K562 (cell line): ENCODE measurements at regions not wholly inside any gene's neighbourhood (a gene's known extent, or its start where the extent isn't known, plus 50 kb on each side); places are given as distances from the start of the nearest gene placed in this dataset.

ENCODE experiments used
- ATAC-seq: fragments of 200-7000 bp; cut with Tn5 transposase; 3 replicates; pipeline ENCODE4 v1.9.1; 2020; ENCODE audit warnings: moderate library complexity
- BruUV-seq: library from RNA; stranded (reverse); fragments of 400-500 nt; replicated peaks from 2 replicates; lab custom pipeline; 2021; lab: Mats Ljungman, UMichigan
- CTCF ChIA-PET: fragments of 300-600 bp; formaldehyde crosslinking; extraction: SDS; loops from one replicate; lab custom pipeline; 2021; ENCODE audit warnings: low intra/inter-chr PET ratio; lab: Yijun Ruan, JAX
- POLR2A ChIA-PET: fragments of 300-600, 350-650 bp; sonication (Branson Sonifier 250); formaldehyde crosslinking; extraction: SDS; loops from one replicate; lab custom pipeline; 2021; ENCODE audit warnings: antibody characterized with exemption, inconsistent platforms; lab: Yijun Ruan, JAX
- DNase-seq, 4 experiments: peaks; one replicate each; pipeline versions ENCODE4 v3.0.0 to v3.0.0-alpha.2; 2011 to 2018; ENCODE audit warnings: low spot score in 3 of 4, mixed read lengths in 3 of 4; ENCODE audit errors: extremely low read depth in 1 of 4
- FAIRE-seq: peaks from 2 replicates; lab custom pipeline; 2011; peaks lifted over from hg19 to GRCh38; lab: Jason Lieb, UNC
- H2AFZ ChIP-seq: 2 replicates; pipeline ENCODE4 v1.6.0; 2011; ENCODE audit warnings: low read depth, low read length, control low read depth, inconsistent platforms
- H3K27ac ChIP-seq: fragments of 200-600 bp; 3 replicates; pipeline ENCODE4 v1.8.0; 2011; ENCODE audit warnings: low read depth, mild to moderate bottlenecking, control low read depth, inconsistent platforms, low read length, moderate library complexity, mixed read lengths; ENCODE audit errors: extremely low read depth
- H3K27me3 ChIP-seq, 2 experiments: fragments of 300-600 bp in 1 of 2; 2 replicates in 1 of 2; 3 replicates in 1 of 2; pipeline versions ENCODE4 v1.6.0 to v1.8.0; 2011; ENCODE audit warnings: inconsistent platforms in 2 of 2, low read length in 2 of 2, mild to moderate bottlenecking in 1 of 2, mixed read lengths in 1 of 2, moderate library complexity in 1 of 2; ENCODE audit not compliant: control insufficient read depth in 2 of 2, insufficient read depth in 2 of 2
- H3K36me3 ChIP-seq: fragments of 300-600 bp; 3 replicates; pipeline ENCODE4 v1.8.0; 2011; ENCODE audit warnings: mild to moderate bottlenecking, low read length, inconsistent platforms; ENCODE audit not compliant: control insufficient read depth, insufficient read depth
- H3K4me1 ChIP-seq, 2 experiments: fragments of 200-600 bp in 1 of 2; replicated peaks in 1 of 2; 2 replicates in 1 of 2; 3 replicates in 1 of 2; pipeline versions ENCODE4 v1.5.1 to v1.8.0; 2011; ENCODE audit warnings: inconsistent platforms in 2 of 2, low read length in 2 of 2, mild to moderate bottlenecking in 1 of 2, mixed read lengths in 1 of 2, moderate library complexity in 1 of 2; ENCODE audit not compliant: control insufficient read depth in 2 of 2, insufficient read depth in 2 of 2
- H3K4me2 ChIP-seq: 2 replicates; pipeline ENCODE4 v1.6.1; 2011; ENCODE audit warnings: low read length, control low read depth, inconsistent platforms, mixed read lengths; ENCODE audit not compliant: insufficient read depth
- H3K4me3 ChIP-seq: fragments of 200-600 bp; sonication (generic), shearing (Covaris generic); 2 replicates; pipeline ENCODE4 v1.5.1; 2016; ENCODE audit warnings: control low read depth, inconsistent platforms
- H3K79me2 ChIP-seq: fragments of 200-600 bp; 3 replicates; pipeline ENCODE4 v1.8.0; 2011; ENCODE audit warnings: low read length, inconsistent platforms; ENCODE audit not compliant: control insufficient read depth, insufficient read depth
- H3K9ac ChIP-seq, 2 experiments: 2 replicates each; pipeline versions ENCODE4 v1.6.0 to v1.6.1; 2011; ENCODE audit warnings: low read depth in 2 of 2, low read length in 2 of 2, control low read depth in 1 of 2, inconsistent platforms in 1 of 2, mild to moderate bottlenecking in 1 of 2, mixed read lengths in 1 of 2; ENCODE audit not compliant: insufficient read depth in 1 of 2
- H3K9me1 ChIP-seq: one replicate; pipeline ENCODE4 v1.6.0; 2011; ENCODE audit warnings: inconsistent platforms, mild to moderate bottlenecking, low read length, moderate library complexity; ENCODE audit not compliant: control insufficient read depth, insufficient read depth
- H3K9me3 ChIP-seq: replicated peaks from 2 replicates; pipeline ENCODE4 v1.5.1; 2011; ENCODE audit warnings: low read depth, low read length, inconsistent platforms; ENCODE audit not compliant: control insufficient read depth, insufficient read depth
- H4K20me1 ChIP-seq: replicated peaks from 2 replicates; pipeline ENCODE4 v1.6.1; 2011; ENCODE audit warnings: low read length, inconsistent platforms, mixed read lengths; ENCODE audit not compliant: control insufficient read depth, insufficient read depth
- CHD1 ChIP-seq: fragments of 200-600 bp; sonication (generic); IDR thresholded peaks from one replicate; pipeline ENCODE4 v1.6.1; 2012; ENCODE audit warnings: mild to moderate bottlenecking, moderate library complexity, low read length, inconsistent platforms
- NR2C1 ChIP-seq, 2 experiments: fragments of 450-650 bp; IDR thresholded peaks; 2 replicates each; pipeline ENCODE4 v1.6.1; 2017; ENCODE audit warnings: mild to moderate bottlenecking in 2 of 2, antibody characterized with exemption in 1 of 2, inconsistent platforms in 1 of 2, missing compliant biosample characterization in 1 of 2, missing genetic modification characterization in 1 of 2
- NR2C2 ChIP-seq, 2 experiments: fragments of 200-800 bp in 1 of 2; sonication (Bioruptor generic) in 1 of 2; sonication (generic) in 1 of 2; formaldehyde crosslinking in 1 of 2; IDR thresholded peaks; 2 replicates each; pipeline versions ENCODE4 v1.6.1 to v1.8.0; 2016 to 2022; ENCODE audit warnings: mild to moderate bottlenecking in 1 of 2, missing compliant biosample characterization in 1 of 2, missing genetic modification characterization in 1 of 2, missing genetic modification reagents in 1 of 2
- SIX5 ChIP-seq, 2 experiments: IDR thresholded peaks; 2 replicates each; pipeline ENCODE4 v1.6.1; 2011; ENCODE audit warnings: low read length in 2 of 2, borderline replicate concordance in 1 of 2, low read depth in 1 of 2, mild to moderate bottlenecking in 1 of 2, moderate library complexity in 1 of 2; ENCODE audit not compliant: insufficient read depth in 1 of 2
- XRCC4 ChIP-seq: IDR thresholded peaks from one replicate; pipeline ENCODE4 v1.6.1; 2011; ENCODE audit not compliant: insufficient read depth, insufficient read length; ENCODE audit errors: extremely low read depth
- ZNF224 ChIP-seq: sonication (generic); formaldehyde crosslinking; IDR thresholded peaks from 2 replicates; pipeline ENCODE4 v1.8.0; 2022; ENCODE audit warnings: mild to moderate bottlenecking, missing genetic modification reagents
- WGBS: fragments of 100-300 bp; shearing (Covaris generic); methylation state at CpG from one replicate; pipeline ENCODE4 v1.1.6; 2016; ENCODE audit warnings: low coverage, mixed read lengths; ENCODE audit not compliant: insufficient coverage; ENCODE audit errors: missing lambda C conversion rate; 5-methylcytosine and 5-hydroxymethylcytosine counted together
- in situ Hi-C: fragments of 300-500 bp; cut with MboI; formaldehyde crosslinking; loops from 4 replicates; pipeline ENCODE4 v1.15.0; 2018; ENCODE audit warnings: inconsistent platforms, mixed read lengths
- intact Hi-C: fragments of 100-400 bp; cut with micrococcal nuclease; formaldehyde crosslinking; loops from 2 replicates; pipeline ENCODE4 v1.14.2; 2022

DNA sequence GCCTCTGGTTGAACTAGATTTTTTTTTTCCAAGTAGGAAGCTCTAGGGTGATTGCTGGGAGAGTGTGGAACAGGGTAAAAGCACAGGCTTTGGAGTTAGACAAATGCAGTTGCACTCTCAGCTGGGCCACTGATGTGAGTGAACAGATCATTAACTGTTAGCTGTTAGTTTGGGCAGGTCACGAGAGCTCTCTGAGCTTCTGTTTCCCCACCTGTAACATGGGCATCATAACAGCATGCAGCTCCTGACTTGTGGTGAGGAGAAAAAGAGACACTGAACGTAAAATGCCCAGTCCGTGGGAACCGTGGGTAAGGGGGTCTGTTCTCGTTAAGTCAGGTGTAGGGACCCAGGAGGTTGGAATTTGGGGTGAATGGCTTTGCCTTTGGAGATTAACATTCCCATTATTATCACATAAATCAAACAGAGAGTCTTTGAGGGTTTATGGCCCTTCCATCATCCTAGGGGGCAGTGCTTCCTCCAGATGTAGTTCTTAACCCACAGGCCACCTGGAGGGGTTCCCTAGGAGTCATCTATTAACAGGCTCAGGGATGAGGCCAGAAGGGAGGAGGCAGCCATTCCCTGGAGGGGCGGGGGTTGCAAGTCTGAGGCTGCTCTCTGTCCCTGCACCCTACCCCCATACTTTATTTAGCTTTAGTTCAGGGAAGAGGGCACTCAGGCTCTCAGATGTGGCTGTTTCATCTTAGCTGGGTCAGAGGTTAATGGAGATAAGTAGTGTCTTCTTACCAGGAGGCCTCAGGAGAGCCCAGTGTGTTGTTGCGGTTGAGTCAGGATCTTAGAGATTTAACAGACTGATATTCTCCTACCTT is 135.2 kb downstream of the DACT1 start:
- no peak overlapping the region for H3K4me3 ChIP-seq
- H3K4me2 ChIP-seq: no peak overlapping the region
- H3K4me1 ChIP-seq: no peaks in the 10 kb centered on the region
- no peak overlapping the region for H3K27ac ChIP-seq
- no peaks in the 10 kb centered on the region for H4K20me1 ChIP-seq
- intact Hi-C loops (no loop called here), in situ Hi-C loops (no loop called here)
- 0% methylated on average over 7 of the region's 7 CpGs for WGBS
- no TSS peak for BruUV-seq
- H2AFZ ChIP-seq: no peak overlapping the region
- CTCF ChIA-PET: no interaction called here
- TF ChIP-seq CHD1: no peak
- TF ChIP-seq NR2C2 (CRISPR knock-in tag; IDR thresholded peaks at IDR 0.05): no peak
- TF ChIP-seq NR2C2 (tag; IDR thresholded peaks at IDR 0.05): 0 out of 2 replicates have a peak, but pooled peaks have one; percentile 27
- no peak for TF ChIP-seq SIX5 (IDR thresholded peaks at IDR 0.05; ENCODE audit: borderline replicate concordance in 1 of 2, insufficient read depth in 1 of 2, low read depth in 1 of 2, low read length in 2 of 2)
- TF ChIP-seq ZNF224 (CRISPR knock-in tag): no peak
- TF ChIP-seq XRCC4: no peak
- no peak for TF ChIP-seq NR2C1 (IDR thresholded peaks at IDR 0.05)
- peak; percentile 53 for TF ChIP-seq NR2C1 (tag; IDR thresholded peaks at IDR 0.05)
- no peaks in the 10 kb centered on the region; a peak in 1 of 5 replicates for H3K27me3 ChIP-seq
- no peak for DNase-seq
- POLR2A ChIA-PET: no interaction called here
- no peak overlapping the region for H3K9ac ChIP-seq
- no peaks in the 10 kb centered on the region for H3K79me2 ChIP-seq
- FAIRE-seq: no peak
- no peaks in the 10 kb centered on the region for H3K9me3 ChIP-seq
- H3K36me3 ChIP-seq: no peaks in the 10 kb centered on the region
- no peak for ATAC-seq
- no peaks in the 10 kb centered on the region for H3K9me1 ChIP-seq
